ENCODE measurements at regions not wholly inside any gene's neighbourhood (a gene's known extent, or its start where the extent isn't known, plus 50 kb on each side); places are given as distances from the start of the nearest gene placed in this dataset.

- DNase-seq (ENCODE audit: low read depth) = no peak
Measured at GRCh38 chr11:70501051-70501901, 102.9 kb downstream of the CTTN start.

GRCh38 chr11:70501933-70502540 lies 103.7 kb downstream of the CTTN start:
- DNase-seq (ENCODE audit: low read depth) = no peak

DNA sequence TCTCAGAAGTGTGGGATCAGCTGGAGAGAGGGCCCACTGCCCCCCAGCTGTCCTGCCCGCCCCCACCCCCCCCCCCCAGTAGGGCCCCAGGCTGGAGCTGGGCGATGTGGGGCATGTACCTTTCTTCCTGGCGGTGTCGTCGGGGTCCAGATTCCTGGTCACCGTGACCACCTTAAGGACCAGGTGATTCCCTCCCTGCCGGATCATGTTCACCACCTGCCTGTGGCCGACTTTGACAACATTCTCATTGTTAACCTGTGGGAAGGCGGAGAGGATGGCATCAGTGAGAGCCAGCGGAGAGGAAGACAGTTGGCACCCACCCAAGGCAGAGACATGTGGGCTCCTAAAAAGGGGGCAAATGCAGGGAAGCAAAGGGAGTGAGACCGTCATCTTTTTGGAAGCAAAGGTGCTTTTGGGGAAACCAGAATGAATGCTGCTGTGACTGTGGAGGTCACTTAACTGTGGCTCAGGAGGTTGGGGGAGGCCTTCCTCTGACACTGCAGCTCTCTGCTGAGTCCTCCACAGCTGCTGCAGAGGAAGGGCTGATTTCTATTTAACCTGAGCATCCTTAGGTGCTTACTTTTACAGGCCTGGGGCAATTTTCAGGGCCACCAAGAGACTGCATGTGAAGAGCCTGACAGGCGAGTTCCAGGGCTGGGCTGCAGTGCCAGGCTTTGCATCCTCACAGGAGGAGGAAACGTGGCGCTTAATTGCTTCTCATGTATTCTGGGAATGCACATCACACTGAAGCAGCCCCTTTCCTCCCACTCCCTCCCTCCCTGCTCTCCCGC lies 104.5 kb downstream of the CTTN start:
- no peak for DNase-seq (ENCODE audit: low read depth)

- DNase-seq (ENCODE audit: low read depth) = no peak
Measured at GRCh38 chr11:70503468-70504221, 105.3 kb downstream of the CTTN start.

DNA sequence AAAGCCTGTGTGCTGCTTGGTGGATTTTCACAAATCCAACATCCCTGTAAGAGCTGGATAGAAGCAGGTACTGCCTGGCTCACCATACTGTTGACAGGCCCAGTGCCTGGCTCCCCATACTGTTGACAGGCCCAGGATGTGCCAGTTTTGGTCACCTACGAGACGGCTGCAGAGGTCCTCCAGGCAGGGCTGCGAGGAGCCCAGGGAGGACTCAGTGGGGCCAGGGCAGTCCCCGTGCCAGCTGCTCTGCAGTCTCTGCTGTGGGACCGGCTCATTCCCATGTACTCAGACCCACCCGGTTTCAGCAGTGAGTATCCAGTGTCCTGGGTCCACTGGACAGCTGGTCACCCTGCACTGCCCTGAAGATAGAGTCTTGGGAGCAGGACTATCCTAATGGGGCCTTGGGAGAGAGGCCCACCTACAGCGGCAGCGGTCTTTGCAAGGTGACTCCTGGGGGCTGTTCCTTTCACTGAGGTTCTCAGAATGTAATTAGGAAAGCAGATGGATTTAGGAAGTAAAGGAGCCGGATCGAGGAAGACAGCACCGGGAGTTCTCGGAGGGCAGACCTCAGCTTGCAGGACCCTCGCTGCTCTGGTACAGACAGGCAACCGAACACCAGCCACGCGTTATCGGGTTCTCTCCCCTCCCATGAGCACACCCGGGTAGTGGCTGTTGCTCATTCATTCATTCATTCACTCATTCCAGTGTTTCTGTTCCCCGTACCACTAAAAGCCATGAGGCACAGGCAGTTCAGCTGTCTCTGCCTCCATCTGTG lies 106.1 kb downstream of the CTTN start:
- DNase-seq (ENCODE audit: low read depth) = no peak

- DNase-seq (ENCODE audit: low read depth) = no peak
Measured at GRCh38 chr11:70505331-70505731, 107.0 kb downstream of the CTTN start.

GRCh38 chr11:70505761-70506657 lies 107.7 kb downstream of the CTTN start:
- no peak for DNase-seq (ENCODE audit: low read depth)

DNA sequence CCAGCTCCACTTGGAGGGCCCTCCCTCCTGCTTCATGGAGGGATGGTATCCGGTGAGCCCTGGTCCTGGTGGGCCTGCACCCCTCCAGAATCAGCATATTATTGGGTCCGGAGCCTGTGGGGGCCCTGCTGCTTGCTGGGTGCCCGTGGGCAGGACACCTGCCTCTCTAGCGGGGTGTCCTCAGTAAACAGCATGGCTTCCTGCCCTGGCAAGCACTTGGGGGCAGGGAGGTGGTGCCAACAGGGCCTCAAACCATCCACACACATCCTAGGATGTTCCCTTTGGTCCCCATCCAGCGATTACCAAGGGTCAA lies 108.3 kb downstream of the CTTN start:
- no peak for DNase-seq (ENCODE audit: low read depth)

GRCh38 chr11:70506986-70507385 lies 108.7 kb downstream of the CTTN start:
- no peak for DNase-seq (ENCODE audit: low read depth)

DNA sequence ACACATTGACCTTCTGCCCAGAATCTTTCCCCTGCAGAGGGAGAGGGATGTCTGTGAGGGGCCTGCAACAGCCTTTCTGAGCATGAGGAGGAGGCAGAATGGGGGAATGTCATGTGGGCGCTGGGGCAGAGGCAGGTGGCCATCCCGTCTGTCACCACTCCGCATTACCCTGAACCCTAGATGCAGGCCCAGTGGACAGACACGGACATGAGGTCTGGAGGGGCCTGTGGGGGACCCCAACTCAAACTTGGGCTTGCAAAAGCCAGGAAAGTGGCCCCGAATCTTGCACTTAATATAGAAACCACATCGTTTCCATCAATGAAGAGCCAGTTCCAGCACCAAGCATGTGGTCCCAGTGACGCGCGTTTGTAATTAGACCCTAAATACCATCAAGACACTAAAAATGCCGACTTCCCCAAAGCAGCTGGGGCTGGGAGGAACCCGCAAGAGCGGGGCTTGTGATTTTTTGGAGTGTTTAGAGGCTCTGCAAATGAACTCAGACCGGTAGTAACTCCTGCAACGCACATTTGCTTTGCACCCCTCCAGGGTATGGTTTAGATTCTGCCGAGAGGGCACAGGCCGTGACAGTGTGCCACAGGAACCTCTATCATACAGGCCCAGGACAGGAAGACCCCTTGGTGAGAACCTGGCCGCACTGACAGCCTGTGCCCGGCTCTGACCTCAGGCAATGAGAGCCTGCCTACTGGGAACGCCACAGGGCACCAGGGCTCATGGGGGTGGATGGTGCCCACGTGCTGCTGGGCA lies 109.3 kb downstream of the CTTN start:
- DNase-seq (ENCODE audit: low read depth) = no peak

DNA sequence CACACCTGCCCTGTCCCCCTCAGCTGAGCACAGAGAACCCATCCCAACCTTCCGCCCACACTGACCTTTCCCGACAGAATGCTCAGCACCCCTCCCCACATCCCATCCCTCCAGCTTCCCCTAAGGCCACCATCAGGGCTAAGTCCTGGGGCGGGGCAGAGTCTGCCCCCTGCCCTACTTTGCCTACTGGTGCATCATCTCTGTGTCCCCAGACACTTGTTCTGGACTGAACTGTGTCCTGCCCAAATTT lies 109.8 kb downstream of the CTTN start:
- no peak for DNase-seq (ENCODE audit: low read depth)

DNA sequence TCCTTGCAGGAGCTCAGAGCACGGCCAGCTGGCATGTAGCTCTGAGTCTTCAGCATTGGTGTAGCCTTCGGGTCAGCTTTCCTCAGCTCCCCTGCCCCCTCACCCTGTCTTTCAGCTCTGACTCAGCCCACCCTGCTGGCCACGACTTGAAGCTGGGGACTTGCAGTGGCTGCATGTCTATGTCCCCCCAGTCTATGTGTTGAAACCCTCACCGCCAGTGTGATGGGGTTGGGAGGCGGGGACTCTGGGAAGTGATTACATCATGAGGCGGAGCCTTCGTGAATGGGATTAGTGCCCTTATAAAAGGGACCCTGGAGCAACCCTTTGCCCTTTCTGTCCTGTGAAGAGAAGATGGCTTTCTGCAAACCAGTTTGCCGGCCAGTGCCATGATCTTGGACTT lies 111.1 kb downstream of the CTTN start:
- no peak for DNase-seq (ENCODE audit: low read depth)

- no peak for DNase-seq (ENCODE audit: low read depth)
Measured at GRCh38 chr11:70510106-70510505, 111.8 kb downstream of the CTTN start.

GRCh38 chr11:70510571-70510970 lies 112.2 kb downstream of the CTTN start:
- no peak for DNase-seq (ENCODE audit: low read depth)

DNA sequence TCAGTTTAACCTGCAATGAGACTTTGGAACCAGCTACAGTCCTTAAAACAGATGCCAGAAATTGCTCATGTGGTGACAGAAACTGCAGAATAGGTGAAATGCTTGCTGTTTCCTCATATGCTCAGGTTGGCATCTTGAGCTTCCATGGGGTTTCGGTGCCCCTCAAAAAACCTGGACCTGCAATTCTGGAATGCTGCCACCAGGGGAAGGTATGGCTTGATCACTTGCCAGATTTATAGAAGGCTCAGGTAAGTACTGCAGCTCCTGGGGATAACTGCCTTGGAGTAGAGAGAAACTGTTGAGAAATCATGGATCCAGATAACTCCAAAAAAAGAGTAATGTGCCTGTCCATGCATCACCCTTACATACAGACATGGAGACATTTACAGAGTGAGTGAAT lies 113.0 kb downstream of the CTTN start:
- no peak for DNase-seq (ENCODE audit: low read depth)

GRCh38 chr11:70512716-70513115 lies 114.4 kb downstream of the CTTN start:
- no peak for DNase-seq (ENCODE audit: low read depth)

- DNase-seq (ENCODE audit: low read depth) = no peak
Measured at GRCh38 chr11:70517203-70517602, 118.9 kb downstream of the CTTN start.

- DNase-seq (ENCODE audit: low read depth) = peak; percentile 49
Measured at GRCh38 chr11:70517988-70518907, 119.9 kb downstream of the CTTN start.

DNA sequence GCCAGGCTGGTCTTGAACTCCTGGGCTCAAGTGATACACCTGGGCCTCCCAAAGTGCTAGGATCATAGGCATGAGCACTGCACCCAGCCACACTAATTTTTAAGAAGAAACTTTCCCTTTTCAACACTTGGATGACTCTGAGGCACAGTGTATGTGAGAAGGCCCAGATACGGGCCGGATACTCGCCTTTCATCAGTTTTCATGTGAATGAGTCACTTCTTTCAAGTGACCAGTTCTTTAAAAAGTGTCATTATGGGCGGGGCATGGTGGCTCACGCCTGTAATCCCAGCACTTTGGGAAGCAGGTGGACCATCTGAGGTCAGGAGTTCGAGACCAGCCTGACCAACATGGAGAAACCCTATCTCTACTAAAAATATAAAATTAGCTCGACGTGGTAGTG lies 120.8 kb downstream of the CTTN start:
- no peak for DNase-seq (ENCODE audit: low read depth)

All from fibroblast of gingiva (primary cell).